ENCODE measurements at regions not wholly inside any gene's neighbourhood (a gene's known extent, or its start where the extent isn't known, plus 50 kb on each side); places are given as distances from the start of the nearest gene placed in this dataset.

GRCh38 chr6:14965424-14966075 is 280.3 kb upstream of the JARID2 start:
- H3K9me3 Mint-ChIP-seq = peaks cover 6% of the 10 kb centered on the region
- no peak overlapping the region for H3K27ac Mint-ChIP-seq
- H3K36me3 Mint-ChIP-seq = no peaks in the 10 kb centered on the region
- no peaks in the 10 kb centered on the region for H3K27me3 Mint-ChIP-seq (ENCODE audit: low read depth)
- peaks cover 24% of the 10 kb centered on the region for H3K4me1 Mint-ChIP-seq
- TF ChIP-seq CTCF (IDR thresholded peaks at IDR 0.05; ENCODE audit: unreplicated experiment) = no peak
- DNase-seq (ENCODE audit: low spot score in 2 of 2, unreplicated experiment in 2 of 2) = no peak
- no peak overlapping the region for H3K4me3 Mint-ChIP-seq

- Mint-ChIP-seq H3K27me3 (ENCODE audit: low read depth) (no peaks in the 10 kb centered on the region), H3K4me3 (no peak overlapping the region), H3K27ac (no peak overlapping the region), H3K9me3 (peaks cover 6% of the 10 kb centered on the region), H3K36me3 (no peaks in the 10 kb centered on the region), H3K4me1 (peaks cover 24% of the 10 kb centered on the region)
- DNase-seq (ENCODE audit: low spot score in 2 of 2, unreplicated experiment in 2 of 2) = no peak
- TF ChIP-seq CTCF (IDR thresholded peaks at IDR 0.05; ENCODE audit: unreplicated experiment) = no peak
Observed at GRCh38 chr6:14966096-14966905, 279.6 kb upstream of the JARID2 start.

GRCh38 chr6:14966906-14967711 is 278.8 kb upstream of the JARID2 start:
- H3K4me1 Mint-ChIP-seq = peaks cover 24% of the 10 kb centered on the region
- no peak overlapping the region for H3K27ac Mint-ChIP-seq
- H3K27me3 Mint-ChIP-seq (ENCODE audit: low read depth) = no peaks in the 10 kb centered on the region

DNA sequence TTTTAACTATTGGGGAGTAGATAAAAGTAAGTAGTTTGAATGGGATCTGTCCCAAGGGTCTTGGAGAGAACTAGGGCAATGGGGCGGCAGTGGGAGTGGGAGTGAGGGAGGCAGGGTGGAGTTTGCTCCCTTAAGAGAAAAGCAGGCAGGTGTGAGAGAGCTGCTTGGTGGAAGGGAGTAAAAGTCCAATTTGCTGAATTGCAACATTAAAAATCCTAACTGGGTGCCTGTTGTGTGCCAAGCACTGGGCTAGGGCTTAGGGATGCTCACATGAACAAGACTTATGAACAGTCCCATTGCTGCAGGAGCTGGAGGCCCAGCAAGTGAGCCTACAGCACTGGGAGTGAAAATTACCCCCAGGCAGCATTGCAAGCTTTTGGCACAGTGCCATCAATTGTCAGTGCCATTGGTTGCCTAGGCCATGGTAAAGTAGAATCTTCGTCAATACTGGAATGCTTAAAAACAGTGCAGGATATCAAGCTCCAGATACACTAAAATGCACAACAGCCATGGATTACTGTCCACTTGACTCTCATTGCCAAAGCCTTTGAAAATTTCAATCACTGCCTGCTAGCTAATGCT is 277.7 kb upstream of the JARID2 start:
- Mint-ChIP-seq H3K36me3 (peaks cover 2% of the 10 kb centered on the region), H3K9me3 (peaks cover 9% of the 10 kb centered on the region), H3K27me3 (ENCODE audit: low read depth) (no peaks in the 10 kb centered on the region), H3K4me3 (no peak overlapping the region), H3K27ac (no peak overlapping the region), H3K4me1 (peaks cover 24% of the 10 kb centered on the region)
- TF ChIP-seq CTCF (IDR thresholded peaks at IDR 0.05; ENCODE audit: unreplicated experiment) = no peak
- DNase-seq (ENCODE audit: low spot score in 2 of 2, unreplicated experiment in 2 of 2) = no peak

More at GRCh38 chr6:14966906-14967711, 278.8 kb upstream of the JARID2 start:
- Mint-ChIP-seq H3K4me3 (no peak overlapping the region), H3K9me3 (peaks cover 6% of the 10 kb centered on the region), H3K36me3 (no peaks in the 10 kb centered on the region)
- no peak for DNase-seq (ENCODE audit: low spot score in 2 of 2, unreplicated experiment in 2 of 2)
- TF ChIP-seq CTCF (IDR thresholded peaks at IDR 0.05; ENCODE audit: unreplicated experiment) = no peak

- H3K4me1 Mint-ChIP-seq = peaks cover 24% of the 10 kb centered on the region
- no peak overlapping the region for H3K4me3 Mint-ChIP-seq
- H3K27me3 Mint-ChIP-seq (ENCODE audit: low read depth) = no peaks in the 10 kb centered on the region
- H3K27ac Mint-ChIP-seq = no peak overlapping the region
- peaks cover 9% of the 10 kb centered on the region for H3K9me3 Mint-ChIP-seq
- peaks cover 2% of the 10 kb centered on the region for H3K36me3 Mint-ChIP-seq
- TF ChIP-seq CTCF (IDR thresholded peaks at IDR 0.05; ENCODE audit: unreplicated experiment) = no peak
- no peak for DNase-seq (ENCODE audit: low spot score in 2 of 2, unreplicated experiment in 2 of 2)
Observed at GRCh38 chr6:14969126-14969525, 276.7 kb upstream of the JARID2 start.
